ENCODE measurements at regions not wholly inside any gene's neighbourhood (a gene's known extent, or its start where the extent isn't known, plus 50 kb on each side); places are given as distances from the start of the nearest gene placed in this dataset.

DNA sequence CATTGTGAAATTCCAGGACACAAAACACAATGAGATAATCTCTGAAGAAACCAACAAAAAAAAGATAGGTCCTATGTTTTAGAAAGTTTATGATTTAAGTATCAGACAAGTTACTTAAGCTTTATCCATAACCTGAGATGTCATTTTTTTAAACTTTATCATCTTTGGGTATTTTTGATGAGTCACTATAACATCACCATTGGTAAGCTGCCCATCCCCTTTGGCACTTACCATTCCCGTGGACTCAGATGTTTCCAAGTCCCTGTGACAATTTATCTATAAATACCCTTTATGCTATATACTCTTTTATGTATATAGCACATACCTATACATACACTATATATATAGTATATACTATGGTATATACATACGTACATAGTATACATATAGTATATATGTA, 198.9 kb upstream of the GEMIN8 start:
- DNase-seq (ENCODE audit: extremely low read depth in 1 of 11, low read depth in 9 of 11, low spot score in 4 of 11), result no peak

DNA sequence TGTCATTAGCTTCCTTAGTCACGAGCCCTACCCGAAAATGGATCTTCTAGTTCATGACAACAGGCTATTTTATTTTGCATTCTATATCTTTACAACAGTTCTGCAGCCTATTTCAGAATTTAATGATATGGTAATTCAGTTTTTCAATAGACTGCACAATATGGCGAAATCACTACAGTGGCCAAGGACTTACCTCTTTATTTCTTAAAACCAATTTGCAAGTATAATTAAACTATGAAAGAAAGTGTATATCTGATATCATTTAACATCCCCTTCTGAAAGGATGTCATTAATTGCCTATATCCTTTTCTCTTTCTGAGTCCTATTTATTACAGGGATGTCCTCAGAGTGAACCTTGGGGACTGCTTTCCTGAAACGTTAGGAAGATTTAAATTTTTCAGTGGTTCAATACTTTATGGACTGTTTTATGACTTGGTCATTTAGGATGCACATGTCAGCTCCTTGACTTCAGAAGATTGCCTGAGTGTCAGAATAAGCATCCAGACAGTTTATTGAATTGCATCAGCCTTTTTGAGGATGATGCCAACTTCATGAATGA, 190.8 kb upstream of the GEMIN8 start:
- no peak for DNase-seq (ENCODE audit: extremely low read depth in 1 of 11, low read depth in 9 of 11, low spot score in 4 of 11)

DNA sequence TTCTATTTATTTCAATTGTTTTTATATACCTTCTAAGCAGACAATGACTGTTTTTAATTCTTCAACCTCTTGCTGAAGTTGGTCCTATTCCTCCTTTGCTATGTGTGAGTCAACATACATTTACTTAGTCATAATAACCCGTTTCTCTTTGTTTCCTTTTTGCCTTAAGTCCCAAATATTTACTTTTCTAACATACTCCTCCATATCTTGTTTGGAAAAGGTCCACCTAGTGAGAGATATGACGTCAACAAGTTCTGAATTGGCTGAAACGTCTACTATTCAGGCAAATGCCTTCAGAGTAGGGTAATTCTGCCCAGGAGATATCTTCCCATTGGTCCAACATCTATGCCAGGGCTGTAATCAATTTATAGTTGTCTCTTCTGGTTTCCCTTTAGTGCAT, 179.3 kb upstream of the GEMIN8 start:
- DNase-seq (ENCODE audit: extremely low read depth in 1 of 11, low read depth in 9 of 11, low spot score in 4 of 11), result no peak

DNA sequence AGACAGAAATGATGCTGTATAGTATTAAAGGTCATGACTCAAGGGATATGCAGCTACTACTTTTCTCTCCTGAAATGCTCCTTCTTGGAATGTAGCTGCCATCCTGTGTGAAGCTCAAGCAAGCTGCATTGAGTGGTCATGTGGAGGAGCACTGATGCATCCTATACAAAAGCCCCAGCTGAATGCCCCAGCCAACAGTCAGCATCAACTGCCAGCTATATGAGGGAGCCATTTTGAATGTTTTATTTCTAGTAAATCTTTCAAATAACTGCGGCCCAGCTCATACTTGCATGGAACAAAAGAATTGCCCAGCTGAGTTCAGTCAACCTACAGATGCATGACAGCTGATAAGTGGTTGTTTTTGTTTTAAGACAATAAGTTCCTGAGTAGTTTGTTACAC, 165.0 kb upstream of the GEMIN8 start:
- DNase-seq (ENCODE audit: extremely low read depth in 1 of 11, low read depth in 9 of 11, low spot score in 4 of 11), result peak in 2 of 11 donors; percentile 1 to 3

DNA sequence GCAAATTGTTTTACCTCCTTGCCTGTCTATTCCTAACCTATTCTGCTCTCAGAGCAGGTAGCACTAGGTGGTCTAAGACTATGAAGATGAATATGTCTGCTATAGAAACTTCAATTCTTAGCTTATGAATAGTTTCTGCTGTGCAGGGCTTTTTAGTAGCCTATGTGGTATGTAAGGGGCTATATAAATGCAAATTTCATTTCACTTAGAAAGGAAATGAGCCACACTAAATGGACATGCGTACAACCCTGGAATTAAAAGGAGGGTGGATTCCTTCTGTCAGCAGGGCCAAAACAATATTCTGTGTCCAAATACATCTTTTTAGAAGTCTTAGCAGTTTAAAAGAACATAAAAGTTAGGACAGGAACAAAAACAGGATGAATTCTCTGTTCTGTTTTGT, 163.9 kb upstream of the GEMIN8 start:
- DNase-seq (ENCODE audit: extremely low read depth in 1 of 11, low read depth in 9 of 11, low spot score in 4 of 11), result no peak

DNA sequence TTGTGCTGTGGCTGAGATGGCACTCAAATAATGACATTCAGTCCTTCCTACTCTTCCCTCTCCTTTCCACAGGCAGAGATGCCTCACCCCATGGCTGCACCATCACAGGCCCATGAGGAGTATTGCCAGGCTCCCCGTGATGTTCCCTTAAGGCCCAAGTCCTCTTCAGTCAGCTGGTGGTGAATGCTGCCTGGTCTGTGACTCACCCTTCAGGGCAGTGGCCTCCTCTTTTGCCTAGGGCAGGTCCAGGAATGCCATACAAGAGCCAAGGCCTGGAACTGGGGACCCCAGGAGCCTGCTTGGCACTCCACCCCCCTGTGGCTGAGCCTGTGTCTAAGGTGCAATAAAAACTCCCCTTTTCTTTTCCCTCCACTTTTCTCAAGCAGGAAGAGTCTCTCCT, 144.2 kb upstream of the GEMIN8 start:
- no peak for DNase-seq (ENCODE audit: extremely low read depth in 1 of 11, low read depth in 9 of 11, low spot score in 4 of 11)

DNA sequence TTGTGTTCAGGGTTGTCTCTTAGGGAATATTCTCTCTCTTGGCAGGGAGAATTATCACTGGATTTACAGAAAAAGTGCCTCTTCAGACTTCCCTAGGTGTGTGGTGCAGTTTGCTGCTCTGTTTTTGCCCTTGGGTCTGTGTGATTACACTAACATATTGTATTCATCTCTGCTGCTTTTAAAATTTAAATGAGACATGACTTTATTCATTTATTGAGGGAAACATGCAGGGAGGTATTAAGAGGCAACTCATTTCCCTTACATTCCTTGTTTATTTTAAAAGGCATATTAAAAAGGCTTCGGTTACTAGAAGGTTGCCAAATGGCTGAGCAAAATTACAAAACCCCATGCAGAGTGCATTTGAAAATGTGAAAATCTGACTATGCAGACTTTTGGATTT, 135.1 kb upstream of the GEMIN8 start:
- no peak for DNase-seq (ENCODE audit: extremely low read depth in 1 of 11, low read depth in 9 of 11, low spot score in 4 of 11)

DNA sequence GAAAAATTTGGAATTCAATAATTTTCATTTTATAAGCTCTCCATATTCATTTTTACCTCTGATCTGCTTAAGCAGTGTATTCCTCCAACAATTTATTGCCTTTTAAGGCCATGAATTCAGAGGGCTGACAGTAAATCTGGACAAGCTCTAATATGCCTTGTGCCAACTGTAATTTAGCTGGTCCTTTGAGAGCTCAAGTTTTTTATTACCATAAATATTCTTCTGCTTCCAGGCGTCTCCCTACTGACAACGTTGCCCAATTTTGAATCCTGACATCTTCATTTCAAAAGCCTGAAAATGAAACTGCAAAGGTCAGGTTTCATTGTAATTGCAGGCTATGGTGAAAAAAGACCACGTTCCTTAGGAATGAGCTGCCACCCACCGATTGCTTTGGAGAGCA, 95.8 kb upstream of the GEMIN8 start:
- DNase-seq (ENCODE audit: extremely low read depth in 1 of 11, low read depth in 9 of 11, low spot score in 4 of 11), result no peak

DNA sequence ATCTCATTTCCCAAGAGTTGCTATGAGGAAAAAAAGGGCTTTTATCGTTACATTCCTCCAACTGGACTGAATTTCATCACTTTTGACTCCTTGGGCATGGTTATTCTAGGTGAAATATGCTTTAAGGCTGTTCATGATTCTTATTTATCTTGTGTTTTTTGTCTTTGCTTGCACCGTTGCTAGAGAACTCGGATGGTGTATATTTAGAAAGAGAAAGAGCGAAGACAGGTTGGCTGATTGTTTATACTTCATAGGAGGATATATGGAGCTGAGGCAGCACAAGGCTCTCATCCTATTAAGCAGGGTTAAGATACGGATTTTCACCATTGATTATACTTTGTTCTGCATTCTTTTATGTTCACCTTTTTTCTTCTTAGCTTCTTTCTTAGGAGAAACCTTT, 94.9 kb upstream of the GEMIN8 start:
- no peak for DNase-seq (ENCODE audit: extremely low read depth in 1 of 11, low read depth in 9 of 11, low spot score in 4 of 11)

DNA sequence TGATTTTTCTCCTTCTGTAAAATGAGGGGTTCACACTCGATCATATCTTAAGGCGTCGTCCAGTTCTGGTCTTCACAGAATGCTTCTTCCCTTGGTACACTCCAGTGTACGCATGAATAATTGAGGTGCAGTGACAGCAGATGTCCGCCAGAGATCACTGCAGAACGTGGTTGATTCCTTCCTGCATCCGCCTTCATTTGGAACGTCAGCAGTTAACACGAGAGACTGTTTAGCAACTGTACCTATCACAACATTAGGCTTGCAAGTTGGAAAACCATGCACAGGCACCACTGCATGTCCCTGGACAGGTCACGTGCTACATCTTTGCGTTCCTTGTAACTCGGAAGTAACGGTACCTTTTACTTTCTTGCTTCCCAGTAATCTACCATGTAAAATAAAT, 66.0 kb upstream of the GEMIN8 start:
- DNase-seq (ENCODE audit: extremely low read depth in 1 of 11, low read depth in 9 of 11, low spot score in 4 of 11), result peak in 5 of 11 donors; percentile 22 to 38 (median 24)

DNA sequence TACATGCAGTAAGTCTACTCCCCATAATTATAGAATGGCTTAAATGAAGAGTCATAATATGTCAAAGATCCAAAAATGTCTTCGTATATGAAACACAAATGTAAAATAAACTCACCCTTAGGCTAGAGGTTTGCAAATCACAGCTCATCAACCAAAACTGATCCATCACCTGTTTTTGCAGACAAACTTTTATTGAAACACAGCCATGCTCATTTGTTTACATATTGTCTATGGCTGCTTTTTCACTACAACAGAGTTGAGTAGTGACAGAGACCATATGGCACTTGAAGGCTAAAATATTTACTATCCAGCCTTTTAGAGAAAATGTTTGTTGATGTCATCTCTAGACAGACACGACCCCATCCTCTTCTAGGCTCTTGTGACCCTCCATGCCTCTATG, 64.5 kb upstream of the GEMIN8 start:
- no peak for DNase-seq (ENCODE audit: extremely low read depth in 1 of 11, low read depth in 9 of 11, low spot score in 4 of 11)

DNA sequence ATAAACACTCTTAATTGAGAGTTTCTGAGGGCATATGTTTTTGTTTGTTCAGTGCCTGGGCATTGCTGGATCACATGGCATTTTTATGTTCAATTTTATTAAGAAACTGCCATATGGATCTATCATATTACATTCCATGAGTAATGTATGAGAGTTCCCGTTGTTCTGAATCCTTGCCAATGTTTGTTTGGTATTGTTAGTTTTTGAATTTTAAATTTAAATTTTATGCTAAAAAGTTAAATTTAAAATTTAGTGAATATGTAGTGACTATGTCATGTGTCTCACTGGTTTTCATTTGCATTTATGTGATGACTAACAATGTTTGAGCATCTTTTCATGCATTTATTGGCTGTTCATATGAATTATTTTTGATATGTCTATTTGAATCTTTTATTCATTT, 54.8 kb upstream of the GEMIN8 start:
- no peak for DNase-seq (ENCODE audit: extremely low read depth in 1 of 11, low read depth in 9 of 11, low spot score in 4 of 11)

DNA sequence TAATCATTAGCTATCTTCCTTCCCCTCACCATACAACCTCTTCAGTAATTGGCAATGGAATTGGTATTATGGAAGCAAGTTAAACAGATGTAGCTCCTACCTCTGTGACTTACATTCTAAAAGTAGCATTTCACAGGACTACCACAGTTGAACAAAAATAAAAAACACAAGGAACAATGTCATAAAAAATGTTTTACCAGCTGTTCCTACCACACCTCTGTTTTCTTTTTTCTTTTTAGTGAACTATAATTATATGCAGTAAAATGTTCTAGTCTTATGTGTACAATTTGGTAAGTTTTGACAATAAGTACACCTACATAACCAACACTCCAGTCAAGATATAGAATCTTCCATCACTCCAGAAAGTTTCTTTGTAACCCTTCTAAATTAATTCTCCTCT, 54.1 kb upstream of the GEMIN8 start:
- DNase-seq (ENCODE audit: extremely low read depth in 1 of 11, low read depth in 9 of 11, low spot score in 4 of 11), result no peak

DNA sequence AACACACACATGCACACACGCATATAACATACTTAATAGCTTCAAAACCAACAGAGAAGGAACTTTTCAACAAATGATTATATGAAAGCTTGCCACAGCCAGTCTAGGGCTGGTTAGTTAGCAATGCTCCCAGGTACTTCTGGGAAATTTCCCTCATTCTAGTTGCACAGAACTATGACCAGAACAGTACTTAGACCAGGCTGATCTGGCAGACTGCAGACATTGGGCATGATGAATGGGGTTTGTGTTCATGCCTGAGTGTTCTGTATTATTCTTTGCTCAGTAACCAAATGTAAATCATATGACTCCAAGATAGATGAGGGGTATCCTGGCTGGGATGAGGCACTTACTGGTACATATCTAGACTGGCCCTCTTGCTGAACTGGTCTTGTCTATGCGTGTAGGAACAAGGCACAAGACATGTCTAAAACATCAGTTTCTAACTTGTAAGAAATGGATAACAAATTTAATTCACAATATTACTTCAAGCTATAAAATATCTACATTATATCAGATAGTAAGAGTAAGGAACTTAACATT, 50.3 kb upstream of the GEMIN8 start:
- DNase-seq (ENCODE audit: extremely low read depth in 1 of 11, low read depth in 9 of 11, low spot score in 4 of 11), result no peak

Measured in renal cortex interstitium (tissue), 11 donors.